HepG2 (cell line): ENCODE measurements at regions not wholly inside any gene's neighbourhood (a gene's known extent, or its start where the extent isn't known, plus 50 kb on each side); places are given as distances from the start of the nearest gene placed in this dataset.

Experiments
- CTCF ChIP-seq: sonication (generic); formaldehyde crosslinking; IDR thresholded peaks from 2 replicates; pipeline ENCODE4 v1.5.0; 2020; ENCODE audit warnings: mild to moderate bottlenecking, missing genetic modification reagents, moderate library complexity
- MAFF ChIP-seq: IDR thresholded peaks from 2 replicates; pipeline ENCODE4 v1.6.1; 2011; ENCODE audit warnings: low read depth, low read length, improper control_type of control experiment
- MAFG ChIP-seq: sonication (generic); formaldehyde crosslinking; IDR thresholded peaks from 2 replicates; pipeline ENCODE4 v1.5.1; 2020; ENCODE audit warnings: mild to moderate bottlenecking, missing genetic modification reagents
- POLR2A ChIP-seq, 2 experiments: IDR thresholded peaks; 2 replicates each; pipeline ENCODE4 v1.6.1; 2011; ENCODE audit warnings: low read depth in 2 of 2, low read length in 2 of 2, mild to moderate bottlenecking in 1 of 2, moderate library complexity in 1 of 2; ENCODE audit not compliant: insufficient read depth in 1 of 2
- TBP ChIP-seq: sonication (generic); formaldehyde crosslinking; IDR thresholded peaks from 2 replicates; pipeline ENCODE4 v1.5.0; 2020; ENCODE audit warnings: missing genetic modification reagents
- ZNF556 ChIP-seq: sonication (generic); formaldehyde crosslinking; IDR thresholded peaks from 2 replicates; pipeline ENCODE4 v1.4.0; 2020; ENCODE audit warnings: mild to moderate bottlenecking, missing genetic modification reagents, borderline replicate concordance
- ZNF839 ChIP-seq: sonication (generic); formaldehyde crosslinking; IDR thresholded peaks from 2 replicates; pipeline ENCODE4 v1.4.0; 2020; ENCODE audit warnings: missing genetic modification reagents, mild to moderate bottlenecking, borderline replicate concordance
- ZSCAN30 ChIP-seq: sonication (generic); formaldehyde crosslinking; IDR thresholded peaks from 2 replicates; pipeline ENCODE4 v1.5.0; 2020; ENCODE audit warnings: mild to moderate bottlenecking, missing genetic modification reagents
- TF ChIP-seq, protein P1 (sequence below): IDR thresholded peaks from 2 replicates; pipeline ENCODE4 v1.6.1; 2016

GRCh38 chr4:55747793-55748192 is 71.8 kb upstream of the EXOC1L start:
- no peak for TF ChIP-seq MAFF
- no peak for TF ChIP-seq TBP (CRISPR knock-in tag)
- TF ChIP-seq CTCF (CRISPR knock-in tag) = no peak
- TF ChIP-seq ZSCAN30 (CRISPR knock-in tag) = no peak
- no peak for TF ChIP-seq ZNF839
- TF ChIP-seq, protein P1, sequence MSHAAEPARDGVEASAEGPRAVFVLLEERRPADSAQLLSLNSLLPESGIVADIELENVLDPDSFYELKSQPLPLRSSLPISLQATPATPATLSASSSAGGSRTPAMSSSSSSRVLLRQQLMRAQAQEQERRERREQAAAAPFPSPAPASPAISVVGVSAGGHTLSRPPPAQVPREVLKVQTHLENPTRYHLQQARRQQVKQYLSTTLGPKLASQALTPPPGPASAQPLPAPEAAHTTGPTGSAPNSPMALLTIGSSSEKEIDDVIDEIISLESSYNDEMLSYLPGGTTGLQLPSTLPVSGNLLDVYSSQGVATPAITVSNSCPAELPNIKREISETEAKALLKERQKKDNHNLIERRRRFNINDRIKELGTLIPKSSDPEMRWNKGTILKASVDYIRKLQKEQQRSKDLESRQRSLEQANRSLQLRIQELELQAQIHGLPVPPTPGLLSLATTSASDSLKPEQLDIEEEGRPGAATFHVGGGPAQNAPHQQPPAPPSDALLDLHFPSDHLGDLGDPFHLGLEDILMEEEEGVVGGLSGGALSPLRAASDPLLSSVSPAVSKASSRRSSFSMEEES (CRISPR knock-in tag) = no peak
- no peak for TF ChIP-seq POLR2A (IDR thresholded peaks at IDR 0.05; ENCODE audit: insufficient read depth in 1 of 2, low read depth in 2 of 2, low read length in 2 of 2)
- no peak for TF ChIP-seq MAFG (CRISPR knock-in tag)
- no peak for TF ChIP-seq ZNF556
